HCT116 (cell line): ENCODE measurements at regions not wholly inside any gene's neighbourhood (a gene's known extent, or its start where the extent isn't known, plus 50 kb on each side); places are given as distances from the start of the nearest gene placed in this dataset.
A peak's percentile ranks its signal among the peaks of the same experiment; 100 is the strongest.

Experiments
- ATAC-seq: fragments of 200-7000 bp; cut with Tn5 transposase; 2 replicates; pipeline ENCODE4 v1.9.1; 2020; ENCODE audit warnings: mild to moderate bottlenecking, moderate library complexity
- BruUV-seq: library from RNA; stranded (reverse); fragments of 400-500 nt; replicated peaks from 2 replicates; lab custom pipeline; 2021; lab: Mats Ljungman, UMichigan
- CTCF ChIA-PET: fragments of 300-600 bp; sonication (Branson Sonifier 250); formaldehyde crosslinking; loops from one replicate; lab custom pipeline; 2021; ENCODE audit warnings: antibody characterized with exemption; lab: Charles Lee
- POLR2A ChIA-PET: fragments of 300-600, 350-600 bp; sonication (Branson Sonifier 250); formaldehyde crosslinking; loops from one replicate; lab custom pipeline; 2021; ENCODE audit warnings: antibody characterized with exemption; lab: Charles Lee
- RAD21 ChIA-PET, 2 experiments: fragments of 300-600 bp; sonication (Branson Sonifier 250); formaldehyde crosslinking; loops; one replicate each; lab custom pipeline; 2023; ENCODE audit warnings: low total read pairs in 2 of 2; ENCODE audit not compliant: uncharacterized antibody in 2 of 2, unreplicated experiment in 2 of 2, low non-redundant PET in 1 of 2; lab: Charles Lee
- DNase-seq: peaks from one replicate; pipeline ENCODE4 v3.0.0-alpha.2; 2010; ENCODE audit warnings: low read depth, low spot score
- H2AFZ ChIP-seq: fragments of 200-600 bp; shearing (Covaris generic), sonication (generic); 2 replicates; pipeline ENCODE4 v1.6.1; 2017; ENCODE audit warnings: low read depth, mixed run types, mixed read lengths, antibody characterized with exemption, low read length; ENCODE audit not compliant: poor library complexity, severe bottlenecking
- H3K27ac ChIP-seq: 2 replicates; pipeline ENCODE4 v1.5.1; 2012; ENCODE audit warnings: low read depth, low read length
- H3K27me3 ChIP-seq: fragments of 200-600 bp; sonication (generic); 2 replicates; pipeline ENCODE4 v1.6.1; 2016; ENCODE audit warnings: mixed run types, low read length, mixed read lengths; ENCODE audit not compliant: insufficient read depth
- H3K36me3 ChIP-seq, 2 experiments: fragments of 200-500 bp in 1 of 2; fragments of 200-600 bp in 1 of 2; sonication (Bioruptor generic) in 1 of 2; sonication (generic) in 1 of 2; 2 replicates each; pipeline versions ENCODE4 v1.5.1 to v1.6.1; 2014 to 2016; ENCODE audit warnings: low read length in 2 of 2, inconsistent platforms in 1 of 2, mixed read lengths in 1 of 2, mixed run types in 1 of 2; ENCODE audit not compliant: insufficient read depth in 2 of 2, control insufficient read depth in 1 of 2
- H3K4me1 ChIP-seq, 2 experiments: fragments of 200-600 bp in 1 of 2; sonication (generic) in 1 of 2; 2 replicates each; pipeline versions ENCODE4 v1.5.1 to v1.6.1; 2012 to 2017; ENCODE audit warnings: low read length in 2 of 2, inconsistent platforms in 1 of 2, mild to moderate bottlenecking in 1 of 2, mixed read lengths in 1 of 2, mixed run types in 1 of 2, moderate library complexity in 1 of 2; ENCODE audit not compliant: insufficient read depth in 2 of 2, control insufficient read depth in 1 of 2
- H3K4me2 ChIP-seq: fragments of 200-600 bp; sonication (generic); 2 replicates; pipeline ENCODE4 v1.6.1; 2017; ENCODE audit warnings: mixed run types, low read length, mixed read lengths
- H3K4me3 ChIP-seq, 2 experiments: fragments of 200-600 bp in 1 of 2; sonication (generic) in 1 of 2; replicated peaks in 1 of 2; 2 replicates each; pipeline ENCODE4 v1.5.1; 2011 to 2016; ENCODE audit warnings: low read length in 2 of 2, control low read depth in 1 of 2, low read depth in 1 of 2, mild to moderate bottlenecking in 1 of 2, mixed read lengths in 1 of 2, mixed run types in 1 of 2
- H3K79me2 ChIP-seq: fragments of 200-600 bp; sonication (generic); 2 replicates; pipeline ENCODE4 v1.6.1; 2017; ENCODE audit warnings: mild to moderate bottlenecking, mixed run types, low read length, moderate library complexity, mixed read lengths; ENCODE audit not compliant: insufficient read depth
- H3K9ac ChIP-seq: fragments of 200-600 bp; sonication (generic); 2 replicates; pipeline ENCODE4 v1.6.1; 2016; ENCODE audit warnings: low read length, mixed read lengths
- H3K9me2 ChIP-seq: fragments of 200-600 bp; sonication (generic), shearing (Covaris generic); 2 replicates; pipeline ENCODE4 v1.6.1; 2017; ENCODE audit warnings: mixed run types, mild to moderate bottlenecking, moderate library complexity; ENCODE audit not compliant: insufficient read depth
- H3K9me3 ChIP-seq, 2 experiments: fragments of 200-500 bp in 1 of 2; fragments of 200-600 bp in 1 of 2; sonication (Bioruptor generic) in 1 of 2; sonication (generic) in 1 of 2; 2 replicates each; pipeline ENCODE4 v1.6.1; 2014 to 2017; ENCODE audit warnings: low read length in 2 of 2, mixed read lengths in 2 of 2, inconsistent platforms in 1 of 2, low read depth in 1 of 2, mild to moderate bottlenecking in 1 of 2, mixed run types in 1 of 2, moderate library complexity in 1 of 2; ENCODE audit not compliant: control insufficient read depth in 1 of 2, insufficient read depth in 1 of 2
- H4K20me1 ChIP-seq: fragments of 200-600 bp; sonication (generic), shearing (Covaris generic); 2 replicates; pipeline ENCODE4 v1.6.1; 2017; ENCODE audit warnings: mixed run types, mild to moderate bottlenecking, moderate library complexity; ENCODE audit not compliant: insufficient read depth
- CBX3 ChIP-seq: IDR thresholded peaks from 2 replicates; pipeline ENCODE4 v1.6.1; 2012; ENCODE audit warnings: low read depth
- CEBPB ChIP-seq: IDR thresholded peaks from 2 replicates; pipeline ENCODE4 v1.6.1; 2012; ENCODE audit warnings: low read depth
- CTCF ChIP-seq, 3 experiments: fragments of 200-600 bp in 1 of 3; sonication (generic) in 1 of 3; IDR thresholded peaks in 2 of 3; conservative IDR thresholded peaks in 1 of 3; 2 replicates each; pipeline ENCODE4 v1.5.1; 2012 to 2017; ENCODE audit warnings: low read depth in 2 of 3, low read length in 2 of 3, antibody characterized with exemption in 1 of 3, borderline replicate concordance in 1 of 3, control low read depth in 1 of 3, mild to moderate bottlenecking in 1 of 3, mixed read lengths in 1 of 3, mixed run types in 1 of 3, moderate library complexity in 1 of 3; ENCODE audit not compliant: insufficient read depth in 1 of 3
- EGR1 ChIP-seq: IDR thresholded peaks from 2 replicates; pipeline ENCODE4 v1.6.1; 2012; ENCODE audit warnings: low read depth
- ELF1 ChIP-seq: IDR thresholded peaks from 2 replicates; pipeline ENCODE4 v1.6.1; 2012; ENCODE audit warnings: low read depth, borderline replicate concordance
- FOSL1 ChIP-seq: IDR thresholded peaks from 2 replicates; pipeline ENCODE4 v1.6.1; 2012; ENCODE audit warnings: low read depth
- JUND ChIP-seq: IDR thresholded peaks from 2 replicates; pipeline ENCODE4 v1.6.1; 2012
- POLR2A ChIP-seq: IDR thresholded peaks from 2 replicates; pipeline ENCODE4 v1.7.0; 2011; ENCODE audit warnings: borderline replicate concordance; ENCODE audit not compliant: insufficient read depth, insufficient read length; ENCODE audit errors: extremely low read depth
- POLR2AphosphoS5 ChIP-seq: IDR thresholded peaks from 2 replicates; pipeline ENCODE4 v1.6.1; 2011; ENCODE audit warnings: mild to moderate bottlenecking, low read depth, low read length, moderate library complexity
- RAD21 ChIP-seq: IDR thresholded peaks from 2 replicates; pipeline ENCODE4 v1.6.1; 2012; ENCODE audit warnings: low read depth, mild to moderate bottlenecking
- SIN3A ChIP-seq: IDR thresholded peaks from 2 replicates; pipeline ENCODE4 v1.6.1; 2012; ENCODE audit warnings: low read depth
- SRF ChIP-seq: IDR thresholded peaks from 2 replicates; pipeline ENCODE4 v1.6.1; 2012; ENCODE audit warnings: low read depth
- YY1 ChIP-seq: IDR thresholded peaks from 2 replicates; pipeline ENCODE4 v1.6.1; 2011; ENCODE audit warnings: low read length, low read depth, moderate library complexity, mild to moderate bottlenecking; ENCODE audit not compliant: insufficient replicate concordance; ENCODE audit errors: extremely low read depth
- intact Hi-C: fragments of 100-400 bp; cut with micrococcal nuclease; formaldehyde crosslinking; loops from 2 replicates; pipeline ENCODE4 v1.10.0; 2022
- TF ChIP-seq, protein P1 (sequence below): IDR thresholded peaks from 2 replicates; pipeline ENCODE4 v1.6.1; 2012

GRCh38 chr18:40414155-40414754 is 1540.8 kb upstream of the PIK3C3 start:
- ChIA-PET CTCF (no interaction called here), POLR2A (no interaction called here), RAD21 (no interaction called here)
- ATAC-seq (no peak), DNase-seq (no peak)
- no TSS peak for BruUV-seq
- H4K20me1 ChIP-seq, result no peaks in the 10 kb centered on the region
- H3K27ac ChIP-seq, result no peak overlapping the region
- no peaks in the 10 kb centered on the region for H3K4me1 ChIP-seq
- H3K27me3 ChIP-seq, result no peaks in the 10 kb centered on the region
- TF ChIP-seq EGR1 (no peak), ELF1 (no peak), SRF (no peak), CBX3 (no peak), SIN3A (no peak), JUND (no peak), CEBPB (no peak)
- TF ChIP-seq, protein P1, sequence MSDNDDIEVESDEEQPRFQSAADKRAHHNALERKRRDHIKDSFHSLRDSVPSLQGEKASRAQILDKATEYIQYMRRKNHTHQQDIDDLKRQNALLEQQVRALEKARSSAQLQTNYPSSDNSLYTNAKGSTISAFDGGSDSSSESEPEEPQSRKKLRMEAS, result no peak
- no peaks in the 10 kb centered on the region for H3K9me2 ChIP-seq
- H3K9me3 ChIP-seq, result no peaks in the 10 kb centered on the region; a peak in 2 of 4 replicates
- no peak overlapping the region for H3K4me3 ChIP-seq
- H2AFZ ChIP-seq, result no peak overlapping the region
- no peaks in the 10 kb centered on the region for H3K36me3 ChIP-seq
- H3K79me2 ChIP-seq, result no peaks in the 10 kb centered on the region
- intact Hi-C loops, result no loop called here
- H3K4me2 ChIP-seq, result no peak overlapping the region
- H3K9ac ChIP-seq, result no peak overlapping the region

- no TSS peak for BruUV-seq
- no peak for ATAC-seq
- ChIA-PET CTCF (no interaction called here), RAD21 (no interaction called here), POLR2A (no interaction called here)
- Histone ChIP-seq H4K20me1 (no peaks in the 10 kb centered on the region), H3K9me2 (no peaks in the 10 kb centered on the region), H3K27me3 (no peaks in the 10 kb centered on the region), H3K9ac (no peak overlapping the region), H3K9me3 (no peaks in the 10 kb centered on the region; a peak in 1 of 4 replicates), H3K79me2 (no peaks in the 10 kb centered on the region), H3K36me3 (no peaks in the 10 kb centered on the region), H3K4me3 (no peak overlapping the region), H2AFZ (no peak overlapping the region), H3K4me2 (no peak overlapping the region), H3K27ac (no peak overlapping the region), H3K4me1 (no peaks in the 10 kb centered on the region)
- TF ChIP-seq POLR2A (no peak), EGR1 (no peak), YY1 (no peak), SIN3A (no peak), FOSL1 (no peak), CTCF (IDR thresholded peaks at IDR 0.05 in 2 of 3, conservative IDR thresholded peaks at IDR 0.05 in 1 of 3; ENCODE audit: borderline replicate concordance in 1 of 3, insufficient read depth in 1 of 3, low read depth in 2 of 3, low read length in 2 of 3) (no peak; a peak in 1 of 6 replicates), POLR2AphosphoS5 (no peak), RAD21 (peak; percentile 27; the same call in 1 of the 2 replicates), SRF (no peak)
- DNase-seq, result no peak
- intact Hi-C loops, result no loop called here
Observed at GRCh38 chr18:40413160-40413559, 1541.9 kb upstream of the PIK3C3 start.
